Fibroblast of upper back skin (primary cell): ENCODE measurements at regions not wholly inside any gene's neighbourhood (a gene's known extent, or its start where the extent isn't known, plus 50 kb on each side); places are given as distances from the start of the nearest gene placed in this dataset.
"Not testable (repeated sequence)": the region's sequence is repeated elsewhere in the genome, so short reads cannot be mapped to it uniquely, and the experiment has no call there.

ENCODE experiments used
- DNase-seq: peaks from one replicate; pipeline ENCODE4 v3.0.0-alpha.2; 2013

- DNase-seq, result no peak
Observed at GRCh38 chr12:125949471-125949870, 884.2 kb downstream of the AACS start.

DNA sequence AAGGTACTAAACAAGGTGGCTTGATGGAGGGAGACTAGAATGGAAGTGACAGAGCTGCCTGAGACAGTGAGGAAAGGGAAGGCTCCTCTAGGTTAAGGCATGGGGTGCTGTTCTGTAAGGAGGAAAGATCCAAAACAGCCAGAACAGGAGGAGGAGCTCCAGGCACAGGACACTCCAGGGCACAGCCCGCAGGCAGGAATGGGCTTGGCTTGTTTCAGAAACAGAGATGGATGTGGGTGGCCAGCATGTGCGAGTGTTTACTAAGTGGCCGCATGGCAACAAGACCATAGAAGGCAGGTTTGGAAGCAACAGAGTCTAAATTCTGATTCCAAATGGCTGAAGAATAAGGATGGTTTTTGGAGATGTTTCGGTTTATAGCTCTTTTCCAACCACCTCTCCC lies 889.1 kb downstream of the AACS start:
- no peak for DNase-seq

DNA sequence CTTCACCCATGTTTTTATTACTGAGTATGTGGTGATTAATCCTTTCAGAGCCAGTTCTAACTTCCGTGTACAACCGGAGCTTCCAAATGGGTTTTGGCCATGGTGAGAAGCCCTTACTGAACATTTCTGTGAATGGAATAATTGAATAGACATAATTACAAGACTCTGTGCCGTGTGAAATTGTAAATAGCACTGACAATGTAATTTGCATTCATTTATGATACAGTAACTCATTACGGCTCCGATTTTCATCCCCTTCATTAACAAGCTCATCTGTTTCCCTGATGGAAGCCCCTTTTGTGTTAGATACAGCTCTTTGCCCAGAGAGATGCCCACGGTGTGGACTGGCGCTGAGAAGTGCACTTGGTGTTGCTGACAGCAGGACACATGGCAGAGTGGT lies 891.0 kb downstream of the AACS start:
- DNase-seq, result no peak

- no peak for DNase-seq
Observed at GRCh38 chr12:125966641-125967040, 901.4 kb downstream of the AACS start.

- no peak for DNase-seq
Observed at GRCh38 chr12:125968413-125968812, 903.2 kb downstream of the AACS start.

DNA sequence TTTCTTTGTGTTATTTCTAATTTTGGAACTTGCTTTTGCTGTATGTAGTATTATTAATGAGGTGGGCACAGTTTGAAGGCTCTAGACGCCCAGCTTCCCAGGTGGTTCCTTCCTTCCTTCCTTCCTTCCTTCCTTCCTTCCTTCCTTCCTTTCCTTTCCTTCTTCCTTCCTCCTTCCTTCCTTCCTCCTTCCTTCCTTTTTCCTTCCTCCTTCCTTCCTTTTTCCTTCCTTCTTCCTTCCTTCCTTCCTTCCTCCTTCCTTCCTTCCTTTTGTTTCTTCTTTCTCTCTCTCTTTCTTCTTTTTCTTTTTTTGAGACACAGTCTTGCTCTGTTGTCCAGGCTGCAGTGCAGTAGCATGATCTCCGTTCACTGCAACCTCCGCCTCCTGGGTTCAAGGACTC lies 906.7 kb downstream of the AACS start:
- DNase-seq, result no peak

GRCh38 chr12:125978286-125978685 lies 913.1 kb downstream of the AACS start:
- DNase-seq, result no peak

DNA sequence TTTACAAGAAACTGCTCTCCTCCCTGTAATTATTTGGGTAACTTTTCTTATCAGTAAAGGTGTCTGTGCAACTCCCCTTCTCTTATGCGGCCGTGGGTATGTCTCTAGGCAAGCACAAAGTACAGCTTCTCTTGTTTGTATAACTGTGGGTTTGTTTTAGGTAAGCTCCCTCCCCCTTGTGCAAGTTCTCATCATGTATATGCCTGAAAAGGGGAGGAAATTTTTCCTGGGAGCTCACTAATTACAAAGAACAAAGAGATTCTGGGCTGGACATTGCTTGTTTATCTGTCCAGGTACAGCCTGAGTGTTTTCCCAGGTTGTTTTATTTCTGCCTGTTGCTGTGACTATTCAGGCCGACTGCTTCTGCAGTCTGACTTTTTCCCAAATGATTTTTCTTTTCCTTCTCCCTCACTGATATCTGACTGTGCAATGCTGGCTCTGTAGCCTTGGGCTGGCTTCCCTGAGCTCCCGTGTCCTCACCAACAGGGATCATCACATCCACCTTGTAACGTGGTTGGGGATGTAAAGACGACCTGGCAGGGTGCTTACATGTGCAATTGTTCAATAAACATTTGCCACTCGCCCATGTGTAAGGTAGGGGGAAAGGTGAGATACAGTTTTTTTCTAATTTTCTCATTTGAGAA lies 916.5 kb downstream of the AACS start:
- DNase-seq, result no peak

DNA sequence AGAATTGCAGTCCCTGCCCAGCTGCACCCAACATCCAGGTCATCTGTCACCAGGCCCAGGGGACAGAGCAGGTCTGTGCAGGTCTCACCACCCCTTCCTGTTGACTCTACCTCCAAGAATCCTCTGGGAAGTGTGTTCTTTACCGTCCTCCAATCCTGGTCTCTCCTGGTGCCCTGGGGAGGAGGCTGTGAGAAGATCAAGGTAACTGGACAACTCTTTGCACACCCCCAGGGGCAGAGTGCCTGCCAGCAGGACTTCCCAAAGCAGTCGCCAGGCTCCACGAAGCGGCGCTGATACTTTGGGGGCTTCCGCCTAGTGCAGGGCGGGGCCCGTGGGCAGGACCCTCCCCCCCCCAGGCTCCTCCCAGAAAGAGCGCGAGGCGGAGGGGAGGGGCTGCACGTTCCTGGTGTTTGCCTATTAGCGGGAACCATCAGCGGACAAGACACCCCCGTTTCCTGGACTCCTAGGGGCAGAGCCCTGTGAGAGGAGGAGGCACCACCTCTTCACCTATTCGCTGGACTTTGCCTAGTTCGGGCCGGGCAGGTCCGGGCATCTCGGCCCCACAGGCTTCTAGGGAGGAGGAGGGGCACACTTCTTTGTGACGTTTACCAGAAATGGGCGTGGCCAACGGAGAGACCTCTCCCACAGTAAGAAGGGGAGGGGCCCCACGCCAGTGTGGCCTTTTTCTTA lies 918.0 kb downstream of the AACS start:
- peak; percentile 3 for DNase-seq

GRCh38 chr12:125983784-125984500 lies 918.7 kb downstream of the AACS start:
- DNase-seq, result no peak

- DNase-seq, result no peak
Observed at GRCh38 chr12:125988545-125988944, 923.3 kb downstream of the AACS start.

DNA sequence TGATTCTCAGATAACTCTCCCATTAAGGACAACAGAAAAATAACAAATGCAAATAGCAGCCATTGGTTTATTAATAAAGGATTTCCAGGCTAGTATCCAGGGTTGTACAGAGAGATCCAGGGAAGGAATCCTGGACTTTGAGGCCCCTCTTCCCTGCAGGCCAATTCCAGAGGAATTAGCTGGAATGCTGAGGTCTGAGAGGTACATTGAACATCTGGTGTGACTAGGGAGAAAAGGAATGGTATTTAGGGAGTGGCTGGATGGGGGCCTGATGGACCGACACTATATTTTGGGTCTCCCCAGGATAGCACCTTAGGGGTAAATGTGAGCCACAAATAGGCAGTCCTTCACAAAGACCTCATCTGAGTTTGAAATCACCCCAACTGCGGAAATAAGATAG lies 924.5 kb downstream of the AACS start:
- DNase-seq, result no peak

DNA sequence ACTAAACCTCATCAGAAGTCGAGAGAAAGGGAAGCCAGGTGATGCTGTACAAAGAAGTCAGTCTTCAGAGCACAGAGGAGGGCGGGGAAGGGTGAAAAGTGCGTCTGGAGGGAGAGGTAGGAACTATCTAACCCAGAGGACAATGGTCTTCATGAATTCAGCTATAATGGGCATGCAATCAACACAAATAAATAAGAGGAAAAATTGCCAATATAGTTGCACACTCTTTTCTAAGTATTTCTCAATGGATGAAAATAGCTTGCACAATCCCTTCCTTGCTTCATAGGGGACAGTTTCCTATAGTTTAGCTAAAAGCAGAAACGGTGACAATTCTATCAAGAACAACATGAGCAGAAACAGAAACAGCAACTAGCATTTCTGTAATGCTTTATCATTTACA lies 931.2 kb downstream of the AACS start:
- no peak for DNase-seq

DNA sequence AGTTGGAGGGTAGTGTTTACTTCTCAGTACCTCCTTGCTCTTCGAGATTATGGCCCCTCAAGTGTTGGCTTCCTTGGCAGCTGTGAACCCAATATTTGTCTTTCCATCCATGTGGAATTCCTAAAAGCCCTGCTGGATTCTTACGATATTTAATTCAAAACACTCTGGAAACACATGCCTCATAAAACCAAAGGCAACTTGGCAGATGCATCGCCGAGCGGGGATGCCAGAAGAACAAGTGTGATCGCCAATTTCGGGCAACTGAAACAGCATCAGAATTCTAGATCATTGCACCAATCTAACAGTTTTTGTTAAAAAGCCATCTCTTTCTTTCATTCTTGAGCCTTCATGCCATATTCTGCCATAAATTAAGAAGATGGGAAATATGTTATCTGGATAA lies 934.4 kb downstream of the AACS start:
- DNase-seq, result no peak

DNA sequence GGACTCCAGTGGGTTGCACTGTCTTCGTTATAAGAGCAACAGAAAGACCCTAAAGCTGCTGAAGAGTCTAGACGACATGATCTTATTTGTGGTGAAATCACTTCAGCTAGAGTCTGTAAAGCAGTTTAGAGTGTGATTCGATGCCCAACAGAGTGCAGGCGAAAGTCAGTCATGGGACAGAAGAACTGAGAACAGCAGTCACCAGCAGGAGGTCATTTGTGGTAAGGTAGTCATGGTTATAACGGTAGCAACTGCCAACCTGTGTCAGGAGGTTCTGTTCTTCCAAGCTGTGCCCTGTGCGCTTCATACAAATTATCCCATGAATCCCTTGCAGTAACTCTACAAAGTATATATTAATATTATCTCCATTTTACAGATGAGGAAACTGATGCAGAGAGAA lies 954.1 kb downstream of the AACS start:
- no peak for DNase-seq

DNA sequence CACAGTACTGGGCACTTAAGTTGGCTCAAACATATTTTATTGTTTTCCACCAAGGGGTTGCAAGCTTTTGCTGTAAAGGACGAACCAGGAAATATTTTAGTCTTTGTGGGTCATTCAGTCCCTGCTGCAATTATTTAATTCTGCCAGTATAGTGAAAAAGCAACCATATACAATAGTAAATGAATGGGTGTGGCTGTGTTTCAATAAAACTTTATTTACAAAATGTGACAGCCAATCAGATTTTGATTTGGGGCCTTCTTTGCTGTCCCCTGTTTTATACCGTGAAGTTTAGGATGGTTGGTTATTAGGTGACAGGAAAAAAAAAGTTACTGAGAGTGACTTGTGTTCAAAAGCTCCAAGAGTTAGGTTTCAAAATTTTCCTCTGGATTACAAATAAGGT lies 956.4 kb downstream of the AACS start:
- no peak for DNase-seq

GRCh38 chr12:126027825-126028224 lies 962.6 kb downstream of the AACS start:
- no peak for DNase-seq

DNA sequence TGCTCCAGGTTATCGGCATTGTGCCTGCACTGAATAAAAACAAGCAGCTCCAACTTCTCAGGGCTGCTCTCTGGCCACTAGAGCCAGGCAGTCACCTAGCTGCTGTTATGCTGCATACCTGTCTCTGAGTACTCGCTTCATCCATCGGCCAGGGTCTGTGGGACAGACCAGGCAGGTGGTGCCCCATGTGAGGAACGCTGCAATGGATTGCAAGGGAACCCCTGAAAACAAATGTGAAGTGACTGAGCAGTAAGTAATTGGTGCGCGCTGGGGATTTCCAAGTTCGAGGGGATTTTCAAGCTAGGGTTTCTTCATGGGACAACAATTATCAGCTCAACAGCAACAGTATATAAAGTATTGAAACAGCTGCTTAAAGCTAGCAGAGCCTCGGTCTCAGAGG lies 965.3 kb downstream of the AACS start:
- no peak for DNase-seq

GRCh38 chr12:126033751-126034150 lies 968.5 kb downstream of the AACS start:
- no peak for DNase-seq

GRCh38 chr12:126036348-126036747 lies 971.1 kb downstream of the AACS start:
- DNase-seq, result no peak

DNA sequence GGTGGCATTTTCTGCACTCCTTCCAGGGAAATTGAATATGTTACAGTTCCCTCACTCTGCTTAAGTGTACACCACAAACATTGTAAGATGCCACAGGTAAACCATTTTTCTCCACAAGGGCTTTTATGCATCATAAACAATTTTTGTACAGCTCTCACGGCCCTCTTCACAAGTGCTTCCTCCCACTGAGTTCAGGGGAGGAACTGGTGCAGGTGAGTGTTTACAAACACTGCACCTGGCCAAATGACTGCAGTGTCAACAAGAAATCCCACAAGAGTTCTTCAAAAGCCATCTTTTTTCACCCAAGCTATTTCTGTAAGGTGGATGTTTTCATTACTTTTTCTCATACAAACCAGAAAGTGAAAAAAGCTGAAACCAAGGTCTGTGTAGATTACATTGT lies 973.2 kb downstream of the AACS start:
- no peak for DNase-seq

DNA sequence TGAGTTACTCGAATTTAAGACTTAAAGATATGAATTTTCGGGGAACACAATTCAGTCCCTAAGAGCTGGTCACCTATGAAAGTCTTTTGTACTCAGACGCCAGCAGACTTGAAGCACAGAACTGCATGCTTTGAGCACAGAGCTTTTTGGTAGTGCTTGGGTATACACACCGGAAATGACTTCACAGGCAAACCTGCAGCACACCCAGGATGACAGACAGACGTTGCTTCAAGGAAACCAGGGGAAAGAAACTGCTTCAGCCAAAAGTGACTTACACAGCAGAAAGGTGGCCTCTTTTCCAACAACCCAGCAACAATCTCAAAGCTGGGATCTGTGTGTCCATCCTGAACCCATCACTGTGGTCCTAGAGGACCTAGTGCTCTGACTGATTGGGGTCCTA lies 975.1 kb downstream of the AACS start:
- no peak for DNase-seq

- no peak for DNase-seq
Observed at GRCh38 chr12:126042286-126042685, 977.1 kb downstream of the AACS start.

GRCh38 chr12:126049501-126049900 lies 984.3 kb downstream of the AACS start:
- not testable (repeated sequence) for DNase-seq
